ENCODE measurements at regions not wholly inside any gene's neighbourhood (a gene's known extent, or its start where the extent isn't known, plus 50 kb on each side); places are given as distances from the start of the nearest gene placed in this dataset.

- TF ChIP-seq, protein P1, sequence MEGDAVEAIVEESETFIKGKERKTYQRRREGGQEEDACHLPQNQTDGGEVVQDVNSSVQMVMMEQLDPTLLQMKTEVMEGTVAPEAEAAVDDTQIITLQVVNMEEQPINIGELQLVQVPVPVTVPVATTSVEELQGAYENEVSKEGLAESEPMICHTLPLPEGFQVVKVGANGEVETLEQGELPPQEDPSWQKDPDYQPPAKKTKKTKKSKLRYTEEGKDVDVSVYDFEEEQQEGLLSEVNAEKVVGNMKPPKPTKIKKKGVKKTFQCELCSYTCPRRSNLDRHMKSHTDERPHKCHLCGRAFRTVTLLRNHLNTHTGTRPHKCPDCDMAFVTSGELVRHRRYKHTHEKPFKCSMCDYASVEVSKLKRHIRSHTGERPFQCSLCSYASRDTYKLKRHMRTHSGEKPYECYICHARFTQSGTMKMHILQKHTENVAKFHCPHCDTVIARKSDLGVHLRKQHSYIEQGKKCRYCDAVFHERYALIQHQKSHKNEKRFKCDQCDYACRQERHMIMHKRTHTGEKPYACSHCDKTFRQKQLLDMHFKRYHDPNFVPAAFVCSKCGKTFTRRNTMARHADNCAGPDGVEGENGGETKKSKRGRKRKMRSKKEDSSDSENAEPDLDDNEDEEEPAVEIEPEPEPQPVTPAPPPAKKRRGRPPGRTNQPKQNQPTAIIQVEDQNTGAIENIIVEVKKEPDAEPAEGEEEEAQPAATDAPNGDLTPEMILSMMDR (IDR thresholded peaks at IDR 0.05), result no peak
Observed at GRCh38 chr6:40724886-40725285, 137.7 kb upstream of the LRFN2 start.

DNA sequence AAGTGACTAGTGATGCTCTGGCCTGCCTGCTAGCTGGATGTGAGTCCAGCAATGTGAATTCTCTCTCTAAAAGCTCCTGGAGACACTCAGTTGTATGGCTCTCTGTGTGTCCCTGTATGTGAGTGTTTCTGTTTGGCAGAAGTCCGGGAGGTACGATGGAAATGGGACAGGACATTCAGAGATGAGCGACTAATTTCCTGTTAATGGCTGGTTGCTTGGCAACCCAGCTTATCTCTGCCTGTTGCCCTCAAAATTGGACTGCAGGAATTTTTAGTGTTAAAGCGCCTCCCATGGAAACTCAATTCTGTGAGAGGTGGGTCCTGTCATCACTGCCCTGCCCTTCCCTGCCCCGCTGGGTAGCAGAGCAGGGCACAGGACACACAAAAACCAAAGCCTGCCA lies 136.8 kb upstream of the LRFN2 start:
- TF ChIP-seq, protein P1 (IDR thresholded peaks at IDR 0.05), result no peak

- TF ChIP-seq, protein P1 (IDR thresholded peaks at IDR 0.05), result no peak
Observed at GRCh38 chr6:40722553-40723258, 135.5 kb upstream of the LRFN2 start.

GRCh38 chr6:40722091-40722490 lies 134.9 kb upstream of the LRFN2 start:
- TF ChIP-seq, protein P1 (IDR thresholded peaks at IDR 0.05), result no peak

DNA sequence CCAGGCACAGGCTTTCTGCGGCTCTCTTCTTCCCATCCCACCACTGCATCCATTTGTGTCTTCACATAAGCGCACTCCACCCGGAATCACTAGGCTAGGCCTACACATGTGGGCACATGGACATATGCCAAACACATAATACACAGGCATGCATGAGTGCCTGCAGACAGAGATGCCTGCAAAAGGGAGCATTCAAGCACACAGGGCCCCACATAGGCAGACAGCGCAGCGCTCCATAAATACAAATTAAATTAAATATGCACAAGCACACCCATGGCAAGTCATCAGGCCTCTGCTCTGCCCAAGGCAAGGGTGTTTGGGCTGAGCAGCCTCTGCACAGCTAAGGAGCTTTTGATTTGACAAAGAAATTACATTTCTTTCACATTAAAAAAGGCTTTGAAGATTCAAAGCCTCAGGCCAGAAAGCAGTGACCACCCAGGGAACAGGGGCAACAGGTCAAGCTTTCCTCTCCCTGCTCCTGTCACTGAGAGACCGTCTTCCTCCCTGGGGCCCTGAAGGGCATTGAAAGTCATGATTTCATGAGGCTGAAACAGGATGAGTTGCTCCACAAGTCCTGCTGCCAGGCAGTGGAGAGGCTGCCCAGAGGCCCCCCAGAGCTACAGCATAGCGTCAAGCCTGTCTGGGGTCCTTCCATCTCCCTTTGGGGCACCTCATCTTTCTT lies 134.2 kb upstream of the LRFN2 start:
- TF ChIP-seq, protein P1 (IDR thresholded peaks at IDR 0.05), result no peak

- TF ChIP-seq, protein P1 (IDR thresholded peaks at IDR 0.05), result no peak
Observed at GRCh38 chr6:40720375-40720748, 133.2 kb upstream of the LRFN2 start.

DNA sequence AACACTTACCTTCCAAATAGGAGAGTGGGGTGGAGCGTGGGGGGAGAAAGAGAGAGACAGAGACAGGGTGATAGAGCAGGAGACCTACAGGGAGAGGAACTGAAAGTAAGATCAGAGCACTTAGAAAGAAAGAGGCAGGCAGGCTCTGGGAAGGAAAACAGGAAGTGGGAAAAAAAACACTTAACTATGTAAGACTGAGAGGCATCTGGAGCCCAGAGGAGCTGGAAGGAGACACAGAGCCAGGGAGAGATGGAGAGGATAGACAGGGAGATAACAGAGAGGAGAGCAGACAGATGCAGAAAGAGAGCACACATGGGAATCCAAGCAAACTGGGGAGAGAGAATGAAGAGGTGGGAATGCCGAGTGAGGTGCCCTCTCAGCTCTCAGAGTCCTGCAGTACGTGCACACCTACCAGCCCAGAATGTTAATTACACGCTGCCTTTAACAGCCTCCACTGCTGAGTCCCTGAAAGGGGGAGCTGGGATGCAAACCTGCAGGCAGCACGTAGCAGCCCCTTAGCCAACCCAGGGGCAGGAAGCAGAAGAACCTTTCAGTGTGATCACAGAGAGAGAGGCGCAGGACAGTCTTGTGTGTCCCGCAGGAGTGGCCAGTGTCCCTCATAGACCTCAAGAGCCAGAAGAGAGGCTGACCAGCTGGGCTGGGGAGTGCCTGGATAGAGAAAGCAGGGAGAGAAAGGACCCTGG lies 132.7 kb upstream of the LRFN2 start:
- TF ChIP-seq, protein P1 (IDR thresholded peaks at IDR 0.05), result no peak
